BJ (cell line): ENCODE measurements at regions not wholly inside any gene's neighbourhood (a gene's known extent, or its start where the extent isn't known, plus 50 kb on each side); places are given as distances from the start of the nearest gene placed in this dataset.

ENCODE experiments used
- CTCF ChIA-PET: fragments of 350-600 bp; formaldehyde crosslinking; extraction: SDS; loops from one replicate; lab custom pipeline; 2021; ENCODE audit warnings: antibody characterized with exemption, inconsistent platforms; lab: Yijun Ruan, JAX
- POLR2A ChIA-PET: fragments of 300-600 bp; sonication (Branson Sonifier 250); formaldehyde crosslinking; extraction: SDS; loops from one replicate; lab custom pipeline; 2021; ENCODE audit warnings: antibody characterized with exemption; lab: Charles Lee
- DNase-seq: peaks from one replicate; pipeline ENCODE4 v3.0.0-alpha.2; 2011; ENCODE audit warnings: low read depth
- H3K27me3 ChIP-seq: 2 replicates; pipeline ENCODE4 v1.6.0; 2011; ENCODE audit warnings: low read length; ENCODE audit not compliant: control insufficient read depth, insufficient read depth
- H3K36me3 ChIP-seq: 2 replicates; pipeline ENCODE4 v1.5.1; 2011; ENCODE audit warnings: low read length; ENCODE audit not compliant: control insufficient read depth, insufficient read depth
- H3K4me3 ChIP-seq: 2 replicates; pipeline ENCODE4 v1.5.1; 2011; ENCODE audit warnings: low read depth, mild to moderate bottlenecking, control low read depth, low read length
- CTCF ChIP-seq: IDR thresholded peaks from 2 replicates; pipeline ENCODE4 v1.5.1; 2011; ENCODE audit warnings: low read depth, mild to moderate bottlenecking, control low read depth, inconsistent platforms, low read length, moderate library complexity; ENCODE audit not compliant: insufficient read depth

GRCh38 chrX:74119016-74119910 lies 184.7 kb upstream of the ZCCHC13 start:
- CTCF ChIA-PET, result interaction anchor here (1.0 to 1.7 kb wide), 3 partner anchors 13 to 102 kb away, joined by 3 to 4 read pairs (median 4); no protein-coding TSS in a partner anchor
- Histone ChIP-seq H3K4me3 (no peak overlapping the region), H3K36me3 (no peaks in the 10 kb centered on the region), H3K27me3 (no peaks in the 10 kb centered on the region)
- POLR2A ChIA-PET, result no interaction called here
- TF ChIP-seq CTCF, result no peak
- no peak for DNase-seq

- ChIA-PET POLR2A (no interaction called here), CTCF (interaction anchor here (1.0 to 1.7 kb wide), 3 partner anchors 14 to 101 kb away, joined by 3 to 4 read pairs (median 4); no protein-coding TSS in a partner anchor)
- no peak for DNase-seq
- no peaks in the 10 kb centered on the region for H3K36me3 ChIP-seq
- no peak for TF ChIP-seq CTCF
- H3K4me3 ChIP-seq, result no peak overlapping the region
- no peaks in the 10 kb centered on the region for H3K27me3 ChIP-seq
Measured at GRCh38 chrX:74117962-74118902, 185.7 kb upstream of the ZCCHC13 start.

GRCh38 chrX:74111245-74111644 lies 192.7 kb upstream of the ZCCHC13 start:
- POLR2A ChIA-PET, result no interaction called here
- H3K36me3 ChIP-seq, result no peaks in the 10 kb centered on the region
- H3K4me3 ChIP-seq, result no peak overlapping the region
- CTCF ChIA-PET, result no interaction called here
- DNase-seq, result no peak
- no peak for TF ChIP-seq CTCF
- no peaks in the 10 kb centered on the region for H3K27me3 ChIP-seq

GRCh38 chrX:74107666-74108065 lies 196.3 kb upstream of the ZCCHC13 start:
- POLR2A ChIA-PET, result no interaction called here
- CTCF ChIA-PET, result no interaction called here
- H3K27me3 ChIP-seq, result no peaks in the 10 kb centered on the region
- DNase-seq, result no peak
- no peak for TF ChIP-seq CTCF
- no peaks in the 10 kb centered on the region for H3K36me3 ChIP-seq
- H3K4me3 ChIP-seq, result no peak overlapping the region
